ENCODE measurements at regions not wholly inside any gene's neighbourhood (a gene's known extent, or its start where the extent isn't known, plus 50 kb on each side); places are given as distances from the start of the nearest gene placed in this dataset.
"Not testable (repeated sequence)": the region's sequence is repeated elsewhere in the genome, so short reads cannot be mapped to it uniquely, and the experiment has no call there.

- no peak for DNase-seq
Measured at GRCh38 chr6:63022631-63023030, 188.6 kb upstream of the FKBP1C start.

GRCh38 chr6:63023726-63024125 lies 187.5 kb upstream of the FKBP1C start:
- no peak for DNase-seq

DNA sequence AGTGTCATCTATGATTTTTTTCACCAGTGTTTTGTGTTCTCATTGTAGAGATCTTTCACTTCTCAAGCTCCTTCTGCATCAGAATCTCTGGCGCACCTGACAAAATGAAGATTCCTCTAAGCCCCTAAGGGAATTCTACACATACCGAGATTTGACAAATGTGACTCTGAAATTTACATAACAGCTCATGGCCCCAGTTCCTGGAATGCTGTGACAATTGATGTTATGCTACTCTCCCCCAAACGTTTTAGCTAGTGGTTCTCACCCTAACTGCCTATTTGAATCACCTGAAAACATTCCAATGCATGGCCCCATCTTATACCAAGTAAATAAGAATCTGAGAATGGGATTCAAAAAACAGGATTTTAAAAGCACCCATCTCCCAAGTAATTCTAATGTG lies 162.1 kb upstream of the FKBP1C start:
- no peak for DNase-seq

DNA sequence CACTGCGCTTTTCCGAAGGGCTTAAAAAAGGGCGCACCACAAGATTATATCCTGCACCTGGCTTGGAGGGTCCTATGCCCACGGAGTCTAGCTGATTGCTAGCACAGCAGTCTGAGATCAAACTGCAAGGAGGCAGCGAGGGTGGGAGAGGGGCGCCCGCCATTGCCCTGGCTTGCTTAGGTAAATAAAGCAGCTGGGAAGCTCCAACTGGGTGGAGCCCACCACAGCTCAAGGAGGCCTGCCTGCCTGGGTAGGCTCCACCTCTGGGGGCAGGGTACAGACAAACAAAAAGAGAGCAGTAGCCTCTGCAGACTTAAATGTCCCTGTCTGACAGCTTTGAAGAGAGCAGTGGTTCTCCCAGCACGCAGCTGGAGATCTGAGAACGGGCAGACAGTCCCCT lies 158.1 kb upstream of the FKBP1C start:
- not testable (repeated sequence) for DNase-seq

DNA sequence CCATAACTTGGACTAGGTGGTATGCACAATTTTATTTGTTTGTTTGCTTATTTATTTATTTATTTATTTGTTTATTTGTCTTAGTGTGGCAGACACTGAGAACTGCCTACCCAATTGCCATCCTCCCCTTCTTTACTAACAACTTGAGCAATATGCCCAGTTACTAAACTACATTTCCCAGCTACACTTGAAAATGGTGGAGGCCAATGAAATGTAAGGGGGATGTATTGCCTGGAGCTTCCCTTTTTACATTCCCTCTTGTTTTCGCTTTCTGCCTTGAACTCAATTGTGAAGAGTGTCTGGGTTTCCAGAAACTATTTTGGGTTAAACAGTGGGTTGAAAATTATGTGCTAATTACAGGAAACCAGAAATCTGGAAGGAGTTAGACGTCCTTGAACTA lies 152.7 kb upstream of the FKBP1C start:
- no peak for DNase-seq

GRCh38 chr6:63063631-63064271 lies 147.5 kb upstream of the FKBP1C start:
- no peak for DNase-seq

DNA sequence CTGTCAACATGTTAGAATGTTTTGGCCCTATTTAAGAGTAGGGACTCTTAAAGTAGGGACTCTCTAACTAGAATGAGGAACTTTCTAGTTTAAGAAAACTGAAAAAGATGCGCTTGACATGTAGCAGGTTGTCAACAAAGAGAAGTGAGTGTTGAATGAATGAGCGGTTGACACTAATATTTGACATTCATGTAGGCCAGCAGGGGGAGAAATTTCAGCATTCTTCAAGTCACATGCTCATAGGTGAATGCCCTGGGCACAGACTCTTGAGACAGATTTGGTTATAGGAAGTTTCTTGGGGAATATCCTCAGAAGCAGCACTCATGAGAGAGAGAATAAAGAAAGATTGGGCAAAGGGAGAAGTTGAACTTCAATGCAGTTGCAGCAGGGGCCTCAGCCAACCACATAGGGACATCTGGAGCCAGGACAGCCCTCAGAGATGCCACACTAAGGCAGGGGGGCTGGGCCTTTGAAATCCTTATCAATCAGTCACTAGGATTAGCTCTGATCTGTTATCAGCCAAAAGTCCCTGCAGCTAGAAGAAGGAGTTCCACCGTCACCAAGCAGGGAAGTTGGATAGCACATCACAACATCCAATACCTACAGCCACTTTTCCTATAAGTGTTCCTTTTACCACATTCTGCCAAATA lies 145.1 kb upstream of the FKBP1C start:
- no peak for DNase-seq

DNA sequence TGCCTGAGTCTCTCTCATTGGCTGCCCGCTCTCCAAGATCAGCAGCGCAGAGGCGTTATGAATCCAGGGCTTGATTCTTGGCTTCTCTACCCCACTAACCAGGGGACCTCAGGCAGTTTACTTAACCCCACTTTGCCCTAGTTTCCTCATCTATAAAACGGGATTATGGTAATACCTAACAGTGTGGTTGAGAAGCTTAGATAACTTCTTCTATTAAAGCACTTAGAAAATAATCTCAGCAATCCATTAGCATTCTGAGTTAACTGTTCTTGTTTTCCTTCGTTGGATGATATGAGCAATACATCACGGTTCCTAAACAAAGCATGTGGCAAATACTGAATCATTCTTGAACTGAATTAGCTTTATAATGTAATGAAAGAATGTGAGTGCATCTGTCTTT lies 116.3 kb upstream of the FKBP1C start:
- DNase-seq, result no peak

- DNase-seq, result no peak
Measured at GRCh38 chr6:63097222-63097621, 114.0 kb upstream of the FKBP1C start.

DNA sequence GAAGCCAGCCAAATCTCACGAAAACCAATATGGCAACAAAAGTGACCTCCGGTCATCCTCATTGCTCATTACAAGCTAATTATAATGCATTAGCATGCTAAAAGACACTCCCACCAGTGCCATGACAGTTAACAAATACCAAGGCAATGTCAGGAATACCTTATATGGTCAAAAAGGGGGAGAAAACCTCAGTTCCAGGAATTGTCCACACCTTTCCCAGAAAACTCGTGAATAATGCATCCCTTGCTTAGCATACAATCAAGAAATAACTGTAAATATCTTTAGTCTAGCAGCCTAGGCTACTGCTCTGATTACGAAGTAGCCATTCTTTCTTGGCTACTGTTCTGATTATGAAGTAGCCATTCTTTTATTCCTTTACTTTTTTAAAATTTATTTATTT lies 112.5 kb upstream of the FKBP1C start:
- DNase-seq, result no peak

DNA sequence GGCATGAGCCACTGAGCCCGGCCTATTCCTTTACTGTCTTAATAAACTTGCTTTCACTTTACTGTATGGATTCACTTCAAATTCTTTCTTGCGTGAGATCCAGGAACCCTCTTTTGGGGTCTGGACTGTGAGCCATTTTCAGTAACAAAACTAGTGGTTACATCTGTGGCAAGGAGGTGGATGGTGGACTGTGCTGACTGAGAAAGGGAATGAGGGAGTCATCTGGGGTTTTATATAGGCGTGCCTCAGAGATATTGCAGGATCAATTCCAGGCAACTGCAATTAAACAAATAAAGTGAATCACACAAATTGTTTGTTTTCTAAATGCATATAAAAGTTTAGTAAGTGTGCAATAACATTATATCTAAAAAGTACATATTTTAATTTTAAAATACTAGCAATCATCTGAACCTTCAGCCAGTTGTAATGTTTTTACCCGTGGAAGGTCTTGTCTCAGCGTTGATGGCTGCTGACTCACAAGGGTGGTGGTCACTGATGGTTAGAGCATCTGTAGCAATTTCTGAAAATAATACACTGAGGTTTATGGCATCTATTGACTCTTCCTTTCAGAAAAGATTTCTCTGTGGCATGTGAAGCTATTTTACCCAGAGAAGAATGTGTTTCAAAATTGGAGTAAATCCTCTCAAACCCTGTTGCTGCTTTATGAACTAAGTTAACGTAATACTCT lies 111.4 kb upstream of the FKBP1C start:
- DNase-seq, result no peak

DNA sequence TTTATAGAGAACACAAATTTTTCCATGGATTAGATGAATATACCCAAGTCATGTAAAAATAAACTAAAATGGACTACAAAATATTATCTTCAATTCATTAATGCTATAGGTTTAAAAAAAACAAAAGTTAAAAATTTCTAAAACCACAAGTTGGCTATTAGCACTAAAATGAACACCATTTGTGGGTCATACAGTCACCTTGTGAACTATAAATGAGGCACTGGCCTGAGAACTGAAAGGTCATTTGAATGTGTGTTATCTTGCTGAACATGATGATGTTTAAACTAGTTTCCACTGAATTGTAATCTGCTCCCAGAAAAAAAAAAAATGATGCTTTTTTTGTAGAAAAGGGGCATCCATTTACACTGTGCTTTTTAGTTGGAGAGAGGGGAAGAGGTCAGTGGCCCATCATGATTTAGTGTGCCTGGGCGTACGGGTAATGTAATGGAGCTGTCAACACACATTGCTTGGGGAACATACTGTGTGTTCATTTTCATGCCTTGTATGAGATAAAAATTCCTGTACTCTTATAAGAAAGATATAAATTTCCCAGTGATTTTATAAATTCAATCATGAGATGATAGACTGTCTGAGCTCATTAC lies 96.6 kb upstream of the FKBP1C start:
- no peak for DNase-seq

GRCh38 chr6:63121166-63121565 lies 90.1 kb upstream of the FKBP1C start:
- DNase-seq, result no peak

DNA sequence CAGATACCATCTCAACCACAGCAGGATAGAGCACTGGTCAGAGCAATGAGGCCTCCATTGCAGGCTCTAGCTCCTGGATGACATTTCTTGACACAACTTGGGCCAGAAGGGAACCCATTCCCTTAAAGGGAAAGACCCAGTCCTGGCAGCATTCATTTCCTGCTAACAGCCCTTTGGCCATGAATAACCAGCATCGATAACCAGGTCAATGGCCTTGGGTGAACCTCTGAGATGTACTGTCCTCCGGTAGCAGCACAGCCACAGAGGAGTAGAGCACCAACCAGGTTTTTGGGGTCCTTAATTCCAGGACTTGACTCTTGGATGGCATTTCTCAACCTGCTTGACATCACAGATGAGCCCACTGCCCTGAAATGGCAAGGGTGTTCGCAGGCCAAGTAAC lies 71.2 kb upstream of the FKBP1C start:
- no peak for DNase-seq

DNA sequence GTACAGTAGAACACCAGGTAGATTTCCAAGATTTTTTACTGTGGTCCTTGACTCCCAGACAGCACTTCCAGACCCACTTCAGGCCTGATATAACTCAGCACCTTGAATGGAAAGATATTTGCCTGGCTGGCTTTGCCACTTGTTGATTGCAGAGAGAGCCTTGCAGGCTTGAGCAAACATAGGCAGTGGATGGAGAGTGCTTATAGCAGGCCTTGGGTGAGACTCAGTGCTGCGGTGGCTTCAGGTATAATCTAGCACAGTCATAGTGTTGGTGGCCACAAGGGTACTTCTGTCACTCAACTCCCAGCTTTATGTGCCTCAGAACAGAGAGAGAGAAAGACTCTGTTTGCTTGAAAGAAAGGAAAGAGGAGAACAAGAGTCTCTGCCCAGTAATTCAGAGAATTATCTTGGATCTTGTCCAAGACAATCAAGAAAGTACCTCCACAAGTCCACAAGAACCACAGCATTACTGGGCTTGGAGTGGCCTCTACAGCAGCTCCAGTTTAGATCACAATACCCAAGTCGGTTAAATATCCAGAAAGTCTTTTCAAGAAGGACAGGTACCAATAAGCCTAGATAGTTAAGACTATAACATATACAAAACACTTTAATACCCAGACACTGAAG lies 70.5 kb upstream of the FKBP1C start:
- DNase-seq, result no peak

- no peak for DNase-seq
Measured at GRCh38 chr6:63149730-63150129, 61.5 kb upstream of the FKBP1C start.

DNA sequence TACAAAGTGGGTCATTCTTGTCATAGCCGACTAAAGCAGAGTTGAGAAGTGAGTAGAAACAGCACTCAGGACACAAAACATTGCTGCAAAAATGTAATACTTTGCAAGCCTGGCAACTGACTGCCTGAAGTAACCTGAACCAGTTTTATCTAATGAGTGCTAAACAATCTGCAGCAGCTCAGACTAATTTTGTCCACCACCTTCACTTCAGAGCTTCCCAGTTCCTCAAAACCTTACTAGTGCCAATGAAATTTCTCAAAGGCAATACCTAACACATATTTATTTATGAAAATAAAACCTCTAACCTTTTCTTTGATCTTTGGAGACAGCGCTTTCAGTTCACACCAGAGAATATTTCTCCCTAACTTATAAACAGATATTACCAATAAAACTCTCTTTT lies 56.7 kb upstream of the FKBP1C start:
- no peak for DNase-seq
